Esophagus muscularis mucosa (tissue), 4 donors: ENCODE measurements at regions not wholly inside any gene's neighbourhood (a gene's known extent, or its start where the extent isn't known, plus 50 kb on each side); places are given as distances from the start of the nearest gene placed in this dataset.
"Not testable (repeated sequence)": the region's sequence is repeated elsewhere in the genome, so short reads cannot be mapped to it uniquely, and the experiment has no call there.

ENCODE experiments used
- DNase-seq: peaks from one replicate; pipeline ENCODE4 v3.0.0-alpha.2; 2017; ENCODE audit errors: extremely low spot score
- H3K27ac ChIP-seq, 4 donors: fragments of 200-600 bp; sonication (generic); replicated peaks in 1 of 4; 1 replicate in 3 of 4; 2 replicates in 1 of 4; pipeline ENCODE4 v1.5.1; 2016 to 2019; ENCODE audit warnings: mild to moderate bottlenecking in 1 of 4
- H3K27me3 ChIP-seq, 4 donors: fragments of 200-600 bp; sonication (generic); one replicate each; pipeline versions ENCODE4 v1.5.1 to v1.6.0; 2016 to 2019
- H3K36me3 ChIP-seq, 4 donors: fragments of 200-600 bp; sonication (generic); one replicate each; pipeline ENCODE4 v1.5.1; 2016 to 2019
- H3K4me1 ChIP-seq, 4 donors: fragments of 200-600 bp; sonication (generic); one replicate each; pipeline ENCODE4 v1.5.1; 2016 to 2019
- H3K4me3 ChIP-seq, 4 donors: fragments of 200-600 bp; sonication (generic); 1 replicate in 2 of 4; 2 replicates in 2 of 4; pipeline ENCODE4 v1.5.1; 2016 to 2019; ENCODE audit warnings: mild to moderate bottlenecking in 4 of 4, moderate library complexity in 1 of 4
- H3K9me3 ChIP-seq, 4 donors: fragments of 200-600 bp; sonication (generic); 1 replicate in 3 of 4; 2 replicates in 1 of 4; pipeline ENCODE4 v1.5.1; 2016 to 2019
- EP300 ChIP-seq: sonication (generic); formaldehyde crosslinking; IDR thresholded peaks from one replicate; pipeline ENCODE4 v1.6.1; 2017; ENCODE audit warnings: antibody characterized with exemption
- POLR2A ChIP-seq: fragments of 450-650 bp; IDR thresholded peaks from one replicate; pipeline ENCODE4 v1.6.1; 2017; ENCODE audit warnings: antibody characterized with exemption, moderate library complexity, mild to moderate bottlenecking, low read depth
- POLR2AphosphoS5 ChIP-seq, 2 donors: sonication (generic); formaldehyde crosslinking; IDR thresholded peaks; one replicate each; pipeline ENCODE4 v1.6.1; 2017; ENCODE audit warnings: antibody characterized with exemption in 2 of 2
- WGBS: methylation state at CpG from one replicate; pipeline ENCODE4 v1.1.5; 2018; 5-methylcytosine and 5-hydroxymethylcytosine counted together
- intact Hi-C: fragments of 100-400 bp; cut with DNase I; formaldehyde crosslinking; loops from one replicate; pipeline ENCODE4 v1.15.1; 2023
- TF ChIP-seq, protein P1 (sequence below), 3 experiments: fragments of 200-600 bp in 2 of 3; fragments of 450-650 bp in 1 of 3; sonication (generic) in 2 of 3; IDR thresholded peaks; one replicate each; pipeline ENCODE4 v1.5.1; 2017 to 2019; ENCODE audit warnings: antibody characterized with exemption in 3 of 3, mild to moderate bottlenecking in 2 of 3, moderate library complexity in 1 of 3

DNA sequence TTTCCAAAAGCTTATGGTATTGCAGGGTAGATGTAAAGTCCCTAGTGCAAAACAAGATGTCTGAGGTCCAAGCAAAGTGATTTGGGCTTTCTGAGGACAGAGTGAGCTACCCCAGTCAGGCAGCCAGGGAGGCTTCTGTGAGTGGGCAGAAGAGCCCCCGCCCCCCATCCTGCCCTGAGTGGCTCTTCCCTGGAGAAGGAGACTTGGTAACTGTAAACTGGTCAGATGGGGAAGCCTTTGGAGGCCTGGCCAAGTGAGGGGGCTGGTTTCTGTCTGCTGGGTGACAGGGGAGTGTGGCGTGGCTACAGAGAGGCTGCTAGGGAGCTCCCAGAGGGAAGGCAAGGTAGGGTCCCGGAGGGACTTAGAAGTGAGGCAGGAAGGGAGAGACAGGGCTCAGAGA lies 181.3 kb upstream of the HAAO start:
- no peak for DNase-seq
- intact Hi-C loops: loop anchor here (2.0 to 10.0 kb wide), 3 partner anchors 255 to 571 kb away; no protein-coding TSS in a partner anchor
- Histone ChIP-seq H3K27me3 (no peaks in the 10 kb centered on the region), H3K4me3 (no peak overlapping the region), H3K9me3 (no peaks in the 10 kb centered on the region), H3K4me1 (peaks cover 12 to 37% (median 30%) of the 10 kb centered on the region in 4 donors), H3K27ac (no peak overlapping the region), H3K36me3 (no peaks in the 10 kb centered on the region)
- 67% methylated on average over 2 of the region's 3 CpGs for WGBS
- TF ChIP-seq POLR2AphosphoS5 (IDR thresholded peaks at IDR 0.05) (no peak), POLR2A (no peak), EP300 (no peak)
- TF ChIP-seq, protein P1, sequence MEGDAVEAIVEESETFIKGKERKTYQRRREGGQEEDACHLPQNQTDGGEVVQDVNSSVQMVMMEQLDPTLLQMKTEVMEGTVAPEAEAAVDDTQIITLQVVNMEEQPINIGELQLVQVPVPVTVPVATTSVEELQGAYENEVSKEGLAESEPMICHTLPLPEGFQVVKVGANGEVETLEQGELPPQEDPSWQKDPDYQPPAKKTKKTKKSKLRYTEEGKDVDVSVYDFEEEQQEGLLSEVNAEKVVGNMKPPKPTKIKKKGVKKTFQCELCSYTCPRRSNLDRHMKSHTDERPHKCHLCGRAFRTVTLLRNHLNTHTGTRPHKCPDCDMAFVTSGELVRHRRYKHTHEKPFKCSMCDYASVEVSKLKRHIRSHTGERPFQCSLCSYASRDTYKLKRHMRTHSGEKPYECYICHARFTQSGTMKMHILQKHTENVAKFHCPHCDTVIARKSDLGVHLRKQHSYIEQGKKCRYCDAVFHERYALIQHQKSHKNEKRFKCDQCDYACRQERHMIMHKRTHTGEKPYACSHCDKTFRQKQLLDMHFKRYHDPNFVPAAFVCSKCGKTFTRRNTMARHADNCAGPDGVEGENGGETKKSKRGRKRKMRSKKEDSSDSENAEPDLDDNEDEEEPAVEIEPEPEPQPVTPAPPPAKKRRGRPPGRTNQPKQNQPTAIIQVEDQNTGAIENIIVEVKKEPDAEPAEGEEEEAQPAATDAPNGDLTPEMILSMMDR (IDR thresholded peaks at IDR 0.05): no peak

DNA sequence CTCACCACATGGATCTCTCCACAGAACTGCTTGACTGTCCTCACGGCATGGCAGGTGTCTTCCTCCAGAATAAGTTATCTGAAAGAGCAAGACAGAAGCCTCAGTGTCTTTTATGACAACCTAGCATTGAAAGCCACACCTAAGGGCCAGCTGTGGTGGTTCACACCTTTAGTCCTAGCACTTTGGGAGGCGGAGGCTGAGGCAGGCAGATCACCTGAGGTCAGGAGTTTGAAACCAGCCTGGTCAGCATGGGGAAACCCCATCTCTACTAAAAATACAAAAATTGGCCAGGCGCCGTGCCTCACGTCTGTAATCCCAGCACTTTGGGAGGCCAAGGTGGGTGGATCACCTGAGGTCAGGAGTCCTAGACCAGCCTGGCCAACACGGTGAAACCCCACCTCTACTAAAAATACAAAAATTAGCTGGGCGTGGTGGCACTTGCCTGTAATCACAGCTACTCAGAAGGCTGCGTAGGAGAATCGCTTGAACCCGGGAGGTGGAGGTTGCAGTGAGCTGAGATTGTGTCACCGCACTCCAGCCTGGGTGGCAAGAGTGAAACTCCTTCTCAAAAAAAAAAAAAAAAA lies 180.6 kb upstream of the HAAO start:
- H3K27ac ChIP-seq, H3K36me3 ChIP-seq, H3K4me3 ChIP-seq, H3K27me3 ChIP-seq, DNase-seq, H3K9me3 ChIP-seq: not testable (repeated sequence)
- intact Hi-C loops: loop anchor here (10.0 kb wide), 1 partner anchor 572 kb away; no protein-coding TSS in a partner anchor
- WGBS: 96% methylated on average over 11 of the region's 11 CpGs
- H3K4me1 ChIP-seq: peaks cover 15 to 41% (median 34%) of the 10 kb centered on the region in 4 donors

DNA sequence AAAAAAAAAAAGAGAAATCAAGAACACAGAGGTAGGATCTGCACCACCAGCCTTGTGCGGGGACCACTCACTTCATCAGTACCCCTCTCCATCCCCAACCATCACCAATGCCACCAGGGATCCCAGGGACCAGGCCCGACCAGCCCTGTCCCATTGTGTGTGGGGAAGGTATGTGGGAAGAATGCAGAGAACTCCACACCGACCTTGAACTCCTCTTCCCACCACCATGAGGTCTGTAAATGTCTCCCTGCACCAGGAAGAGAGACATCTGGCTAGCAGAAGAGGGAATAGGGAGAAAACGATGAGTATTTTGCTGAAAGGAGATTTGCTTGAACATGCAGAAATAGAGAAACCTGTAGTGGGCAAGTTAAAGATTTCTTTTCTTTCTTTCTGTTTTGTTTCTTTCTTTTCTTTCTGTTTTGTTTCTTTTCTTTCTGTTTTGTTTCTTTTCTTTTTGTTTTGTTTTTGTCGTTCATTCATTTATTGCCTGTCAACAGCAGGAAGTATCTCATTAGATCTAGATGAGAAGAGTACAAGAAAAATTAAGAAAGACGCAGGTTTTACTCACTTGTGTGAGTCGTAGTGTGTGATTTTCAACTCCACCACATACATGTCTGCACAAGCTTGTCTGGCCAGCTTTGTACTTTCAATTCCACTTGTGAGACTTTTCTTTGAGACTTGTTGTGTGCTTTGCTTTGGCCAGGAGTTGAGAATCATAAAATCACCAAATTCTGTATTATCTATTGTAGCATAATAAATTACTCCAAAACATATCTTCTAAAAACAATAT lies 179.8 kb upstream of the HAAO start:
- peaks cover 15 to 46% (median 38%) of the 10 kb centered on the region in 4 donors for H3K4me1 ChIP-seq
- WGBS: 64% methylated on average over 7 of the region's 7 CpGs
- no peaks in the 10 kb centered on the region for H3K27me3 ChIP-seq
- no peak for DNase-seq
- H3K9me3 ChIP-seq: no peaks in the 10 kb centered on the region
- no peak overlapping the region for H3K4me3 ChIP-seq
- no peak overlapping the region for H3K27ac ChIP-seq
- no peak for TF ChIP-seq POLR2AphosphoS5 (IDR thresholded peaks at IDR 0.05)
- TF ChIP-seq, protein P1 (IDR thresholded peaks at IDR 0.05): no peak
- no peak for TF ChIP-seq POLR2A
- no peak for TF ChIP-seq EP300
- H3K36me3 ChIP-seq: no peaks in the 10 kb centered on the region
- intact Hi-C loops: loop anchor here (10.0 kb wide), 1 partner anchor 573 kb away; no protein-coding TSS in a partner anchor

DNA sequence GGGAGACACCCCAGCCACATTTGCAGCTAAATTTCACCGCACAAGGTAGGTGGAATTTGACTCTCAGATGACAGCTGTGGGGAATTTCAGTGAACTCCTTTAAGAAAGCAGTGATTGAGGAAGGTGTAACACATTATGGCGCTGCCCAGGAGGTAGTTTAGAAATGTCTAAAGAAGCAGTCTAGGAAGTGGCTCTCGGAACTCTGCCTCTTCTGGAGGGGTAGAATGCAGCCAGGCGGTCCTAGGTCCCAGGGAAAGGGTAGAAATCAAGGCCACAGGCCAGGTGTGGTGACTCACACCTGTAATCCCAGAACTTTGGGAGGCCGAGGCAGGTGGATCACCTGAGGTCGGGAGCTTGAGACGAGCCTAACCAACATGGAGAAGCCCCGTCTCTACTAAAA lies 179.0 kb upstream of the HAAO start:
- intact Hi-C loops: loop anchor here (10.0 kb wide), 1 partner anchor 573 kb away; no protein-coding TSS in a partner anchor
- no peak for DNase-seq
- H3K4me1 ChIP-seq: peaks cover 15 to 46% (median 38%) of the 10 kb centered on the region in 4 donors
- H3K9me3 ChIP-seq: no peaks in the 10 kb centered on the region
- H3K27ac ChIP-seq: no peak overlapping the region
- no peak overlapping the region for H3K4me3 ChIP-seq
- H3K27me3 ChIP-seq: no peaks in the 10 kb centered on the region
- 87% methylated on average over 8 of the region's 8 CpGs for WGBS
- no peaks in the 10 kb centered on the region for H3K36me3 ChIP-seq
- no peak for TF ChIP-seq EP300
- TF ChIP-seq POLR2AphosphoS5 (IDR thresholded peaks at IDR 0.05): no peak
- TF ChIP-seq, protein P1 (IDR thresholded peaks at IDR 0.05): no peak
- TF ChIP-seq POLR2A: no peak

DNA sequence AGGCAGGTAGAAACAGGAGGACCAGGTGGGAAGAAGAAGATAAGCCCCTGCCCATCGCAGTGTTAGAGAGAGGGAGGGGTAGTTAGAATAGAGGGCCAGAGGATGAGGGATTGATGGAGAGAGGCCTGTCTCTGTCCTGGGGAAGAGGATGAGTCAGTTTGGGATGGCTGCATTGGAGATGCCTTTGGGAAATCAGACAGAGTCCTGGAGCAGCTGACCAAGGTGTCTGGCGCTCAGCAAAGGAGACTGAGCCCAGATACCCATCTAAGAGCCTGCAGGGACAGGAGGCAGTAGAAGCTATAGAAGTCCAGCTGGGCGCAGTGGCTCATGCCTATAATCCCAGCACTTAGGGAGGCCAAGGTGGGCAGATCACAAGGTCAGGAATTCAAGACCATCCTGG lies 177.8 kb upstream of the HAAO start:
- no peak for DNase-seq
- intact Hi-C loops: loop anchor here (10.0 kb wide), 1 partner anchor 575 kb away; no protein-coding TSS in a partner anchor
- no peaks in the 10 kb centered on the region for H3K36me3 ChIP-seq
- no peaks in the 10 kb centered on the region for H3K9me3 ChIP-seq
- H3K4me3 ChIP-seq: no peak overlapping the region
- WGBS: 100% methylated on average over 3 of the region's 3 CpGs
- H3K27me3 ChIP-seq: no peaks in the 10 kb centered on the region
- peaks cover 9 to 41% (median 32%) of the 10 kb centered on the region in 4 donors for H3K4me1 ChIP-seq
- TF ChIP-seq POLR2AphosphoS5 (IDR thresholded peaks at IDR 0.05) (no peak), POLR2A (no peak), EP300 (no peak)
- TF ChIP-seq, protein P1 (IDR thresholded peaks at IDR 0.05): no peak
- H3K27ac ChIP-seq: no peak overlapping the region
